ENCODE measurements at regions not wholly inside any gene's neighbourhood (a gene's known extent, or its start where the extent isn't known, plus 50 kb on each side); places are given as distances from the start of the nearest gene placed in this dataset.
"Not testable (repeated sequence)": the region's sequence is repeated elsewhere in the genome, so short reads cannot be mapped to it uniquely, and the experiment has no call there.

GRCh38 chr7:81478664-81479063, 291.2 kb downstream of the HGF start:
- H3K4me3 ChIP-seq (ENCODE audit: low read length): no peak overlapping the region
- WGBS: 75% methylated on average over 5 of the region's 5 CpGs
- intact Hi-C loops (cut with DNase I): loop anchor here in 2 of 4 donors (10.0 kb wide), 2 partner anchors 774 to 784 kb away; no protein-coding TSS in a partner anchor
- H3K9me3 ChIP-seq (ENCODE audit: control insufficient read depth, low read length): no peaks in the 10 kb centered on the region
- no peak for DNase-seq
- ATAC-seq: no peak
- no peak overlapping the region for H3K27ac ChIP-seq (ENCODE audit: low read length)
- no peaks in the 10 kb centered on the region for H3K4me1 ChIP-seq (ENCODE audit: control insufficient read depth, insufficient read depth, low read length)
- H3K27me3 ChIP-seq (ENCODE audit: control insufficient read depth, insufficient read depth): no peaks in the 10 kb centered on the region

DNA sequence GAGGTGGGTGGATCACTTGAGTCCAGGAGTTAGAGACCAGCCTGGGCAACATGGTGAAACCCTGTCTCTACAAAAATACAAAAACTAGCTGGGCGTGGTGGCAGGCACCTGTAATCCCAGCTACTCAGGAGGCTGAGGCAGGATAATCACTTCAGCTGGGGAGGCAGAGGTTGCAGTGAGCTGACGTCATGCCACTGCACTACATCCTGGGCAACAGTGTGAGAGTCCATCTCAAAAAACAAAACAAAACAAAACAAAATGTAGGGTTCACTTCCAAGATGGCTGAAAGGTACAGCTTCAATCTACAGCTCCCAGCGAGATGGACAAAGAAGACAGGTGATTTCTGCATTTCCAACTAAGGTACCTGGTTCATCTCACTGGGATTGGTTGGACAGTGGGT, 291.6 kb downstream of the HGF start:
- ATAC-seq; H3K4me3 ChIP-seq (ENCODE audit: low read length); DNase-seq; H3K9me3 ChIP-seq (ENCODE audit: control insufficient read depth, low read length); H3K4me1 ChIP-seq (ENCODE audit: control insufficient read depth, insufficient read depth, low read length); H3K27me3 ChIP-seq (ENCODE audit: control insufficient read depth, insufficient read depth); H3K27ac ChIP-seq (ENCODE audit: low read length): not testable (repeated sequence)
- intact Hi-C loops (cut with DNase I): loop anchor here in 2 of 4 donors (10.0 kb wide), 2 partner anchors 773 to 783 kb away; no protein-coding TSS in a partner anchor
- 64% methylated on average over 3 of the region's 3 CpGs for WGBS

- WGBS: 81% methylated on average over 6 of the region's 6 CpGs
- ATAC-seq (no peak), DNase-seq (no peak)
- intact Hi-C loops (cut with DNase I): loop anchor here in 2 of 4 donors (10.0 kb wide), 2 partner anchors 768 to 778 kb away; no protein-coding TSS in a partner anchor
- Histone ChIP-seq H3K4me1 (ENCODE audit: control insufficient read depth, insufficient read depth, low read length) (no peaks in the 10 kb centered on the region), H3K27me3 (ENCODE audit: control insufficient read depth, insufficient read depth) (no peaks in the 10 kb centered on the region), H3K27ac (ENCODE audit: low read length) (no peak overlapping the region), H3K4me3 (ENCODE audit: low read length) (no peak overlapping the region), H3K9me3 (ENCODE audit: control insufficient read depth, low read length) (no peaks in the 10 kb centered on the region)
Measured at GRCh38 chr7:81473236-81473635, 296.6 kb downstream of the HGF start.

DNA sequence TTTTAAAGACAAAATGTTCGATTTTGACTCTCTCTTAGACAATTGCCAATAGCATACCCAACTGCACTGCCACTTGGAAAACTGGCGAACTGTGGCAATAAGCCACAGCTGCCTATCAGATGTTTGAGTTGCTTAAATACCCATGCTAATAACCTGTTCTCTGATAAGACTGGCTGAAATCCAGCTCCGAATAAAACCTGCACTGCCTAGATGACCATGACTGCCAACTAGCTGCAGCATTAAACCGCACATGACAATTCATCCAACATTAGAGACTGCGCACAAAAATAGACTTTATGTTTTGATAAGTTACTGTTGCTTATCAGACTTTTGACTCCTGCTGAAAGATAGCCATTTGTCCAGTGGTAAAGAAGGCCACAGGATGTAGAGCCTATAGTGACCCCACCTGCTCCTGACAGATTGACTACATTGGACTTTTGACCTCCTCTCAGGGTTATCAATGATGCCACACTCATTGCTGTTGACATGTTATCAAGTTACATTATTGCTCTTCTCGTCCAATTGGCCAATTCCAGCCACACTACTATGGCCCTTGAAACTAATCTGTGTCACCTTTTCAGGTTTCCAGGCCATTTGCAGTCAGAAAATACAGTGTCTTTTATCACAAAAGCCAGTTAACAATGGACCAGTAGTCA, 299.0 kb downstream of the HGF start:
- H3K27ac ChIP-seq (ENCODE audit: low read length): no peak overlapping the region
- intact Hi-C loops (cut with DNase I): loop anchor here in 2 of 4 donors (10.0 kb wide), 2 partner anchors 766 to 776 kb away; no protein-coding TSS in a partner anchor
- no peak overlapping the region for H3K4me3 ChIP-seq (ENCODE audit: low read length)
- no peak for ATAC-seq
- WGBS: 50% methylated on average over 6 of the region's 6 CpGs
- H3K27me3 ChIP-seq (ENCODE audit: control insufficient read depth, insufficient read depth): no peaks in the 10 kb centered on the region
- DNase-seq: no peak
- H3K4me1 ChIP-seq (ENCODE audit: control insufficient read depth, insufficient read depth, low read length): no peaks in the 10 kb centered on the region
- no peaks in the 10 kb centered on the region for H3K9me3 ChIP-seq (ENCODE audit: control insufficient read depth, low read length)

DNA sequence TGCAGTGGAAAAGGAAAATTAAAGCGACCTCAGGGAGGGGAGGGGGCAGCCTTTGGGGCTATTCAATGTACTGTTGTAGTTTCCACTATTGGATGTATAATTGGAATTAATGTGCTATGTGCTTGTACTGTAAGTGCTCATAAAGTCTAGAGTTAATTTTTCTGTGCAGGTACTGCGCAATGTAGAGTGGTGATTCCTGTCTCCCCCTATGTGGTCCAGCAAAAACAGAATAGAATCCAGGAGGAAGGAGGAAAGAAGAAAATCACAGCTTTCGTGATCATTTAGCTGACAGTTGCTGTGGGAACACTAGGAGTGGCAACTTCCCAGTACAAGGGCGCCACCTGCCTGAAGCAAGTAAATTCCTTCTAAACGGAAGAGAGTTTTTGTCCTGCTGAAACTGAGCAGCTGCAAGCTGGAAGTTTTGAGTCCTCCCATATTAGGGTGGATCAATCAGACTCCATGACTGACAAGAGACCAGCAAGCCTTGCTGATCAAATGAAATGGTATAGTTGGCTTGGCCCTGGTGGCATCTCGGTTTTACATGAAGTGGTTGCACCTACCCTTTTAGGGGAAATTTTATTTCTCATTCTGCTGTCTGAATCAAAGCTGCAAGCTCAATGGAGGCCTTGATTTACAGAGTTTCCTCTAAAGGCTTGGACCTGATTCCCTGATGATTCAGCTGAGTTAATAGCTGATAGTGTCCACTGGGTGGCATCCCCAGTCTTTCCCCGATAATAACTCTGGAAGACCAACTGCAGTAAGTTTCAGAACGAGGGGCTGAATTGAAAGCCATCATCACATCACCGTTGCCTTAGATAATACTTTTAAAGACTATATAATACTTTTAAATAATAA, 299.8 kb downstream of the HGF start:
- Histone ChIP-seq H3K4me1 (ENCODE audit: control insufficient read depth, insufficient read depth, low read length) (no peaks in the 10 kb centered on the region), H3K27me3 (ENCODE audit: control insufficient read depth, insufficient read depth) (no peaks in the 10 kb centered on the region), H3K4me3 (ENCODE audit: low read length) (no peak overlapping the region), H3K9me3 (ENCODE audit: control insufficient read depth, low read length) (no peaks in the 10 kb centered on the region), H3K27ac (ENCODE audit: low read length) (no peak overlapping the region)
- 25% methylated on average over 9 of the region's 9 CpGs for WGBS
- intact Hi-C loops (cut with DNase I): loop anchor here (5.0 to 10.0 kb wide), 4 partner anchors 555 to 775 kb away; partner anchors contain the start of gene SEMA3C (in 1 of the 4)
- peak; percentile 73 to 83 (median 74) for DNase-seq
- peak; percentile 84 to 87 for ATAC-seq

GRCh38 chr7:81469153-81469868, 300.5 kb downstream of the HGF start:
- Histone ChIP-seq H3K27ac (ENCODE audit: low read length) (no peak overlapping the region), H3K9me3 (ENCODE audit: control insufficient read depth, low read length) (no peaks in the 10 kb centered on the region), H3K4me3 (ENCODE audit: low read length) (no peak overlapping the region), H3K27me3 (ENCODE audit: control insufficient read depth, insufficient read depth) (no peaks in the 10 kb centered on the region), H3K4me1 (ENCODE audit: control insufficient read depth, insufficient read depth, low read length) (no peaks in the 10 kb centered on the region)
- WGBS: 60% methylated on average over 2 of the region's 2 CpGs
- ATAC-seq (no peak), DNase-seq (no peak)
- intact Hi-C loops (cut with DNase I): loop anchor here in 2 of 4 donors (5.0 to 10.0 kb wide), 2 partner anchors 555 to 772 kb away; partner anchors contain the start of gene SEMA3C (in 1 of the 2)

DNA sequence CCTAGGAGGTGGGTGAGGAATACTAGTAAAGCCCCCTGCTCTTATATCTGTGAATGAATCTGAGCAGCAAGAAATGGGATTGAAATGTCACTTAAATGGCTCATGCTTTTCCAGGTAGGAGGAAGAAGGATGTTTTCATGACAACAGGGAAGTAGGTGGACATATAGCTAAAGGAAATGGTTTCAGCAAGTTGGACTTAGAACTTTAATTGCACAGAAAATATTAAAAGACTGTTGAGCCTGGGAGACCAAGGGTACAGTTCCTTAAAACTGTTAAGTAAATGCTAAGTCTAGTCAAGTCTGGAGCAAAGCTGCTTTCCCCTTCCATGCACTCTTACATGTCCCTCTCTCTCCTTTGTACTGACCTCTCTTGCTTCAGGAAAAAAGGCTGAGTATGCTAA, 301.3 kb downstream of the HGF start:
- Histone ChIP-seq H3K27me3 (ENCODE audit: control insufficient read depth, insufficient read depth) (no peaks in the 10 kb centered on the region), H3K4me3 (ENCODE audit: low read length) (no peak overlapping the region), H3K27ac (ENCODE audit: low read length) (no peak overlapping the region), H3K4me1 (ENCODE audit: control insufficient read depth, insufficient read depth, low read length) (no peaks in the 10 kb centered on the region), H3K9me3 (ENCODE audit: control insufficient read depth, low read length) (no peaks in the 10 kb centered on the region)
- ATAC-seq (no peak), DNase-seq (no peak)
- intact Hi-C loops (cut with DNase I): loop anchor here in 2 of 4 donors (5.0 to 10.0 kb wide), 2 partner anchors 554 to 771 kb away; partner anchors contain the start of gene SEMA3C (in 1 of the 2)

DNA sequence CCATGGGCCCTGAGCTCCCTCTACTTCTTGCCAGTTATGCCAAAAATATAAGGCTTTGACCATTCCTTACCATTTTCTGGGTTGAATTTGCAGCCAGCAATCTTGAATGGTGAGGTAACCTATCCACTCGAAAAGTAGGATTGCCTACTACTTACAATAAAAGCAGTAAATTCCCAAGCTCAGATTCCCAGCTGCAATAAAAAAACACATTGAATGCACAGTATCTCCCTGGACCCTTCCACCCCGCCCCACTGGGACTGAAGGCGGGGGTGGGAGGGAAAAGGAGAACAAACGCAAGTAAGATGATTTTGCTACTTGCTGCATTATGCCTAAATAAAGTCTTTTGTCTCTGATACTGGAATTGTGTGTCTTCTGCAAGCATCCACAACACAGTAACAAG, 301.9 kb downstream of the HGF start:
- 72% methylated on average over 4 of the region's 4 CpGs for WGBS
- no peaks in the 10 kb centered on the region for H3K9me3 ChIP-seq (ENCODE audit: control insufficient read depth, low read length)
- no peak overlapping the region for H3K27ac ChIP-seq (ENCODE audit: low read length)
- no peak overlapping the region for H3K4me3 ChIP-seq (ENCODE audit: low read length)
- intact Hi-C loops (cut with DNase I): loop anchor here in 2 of 4 donors (5.0 to 10.0 kb wide), 2 partner anchors 553 to 771 kb away; partner anchors contain the start of gene SEMA3C (in 1 of the 2)
- H3K27me3 ChIP-seq (ENCODE audit: control insufficient read depth, insufficient read depth): no peaks in the 10 kb centered on the region
- H3K4me1 ChIP-seq (ENCODE audit: control insufficient read depth, insufficient read depth, low read length): no peaks in the 10 kb centered on the region
- DNase-seq (no peak), ATAC-seq (no peak)

DNA sequence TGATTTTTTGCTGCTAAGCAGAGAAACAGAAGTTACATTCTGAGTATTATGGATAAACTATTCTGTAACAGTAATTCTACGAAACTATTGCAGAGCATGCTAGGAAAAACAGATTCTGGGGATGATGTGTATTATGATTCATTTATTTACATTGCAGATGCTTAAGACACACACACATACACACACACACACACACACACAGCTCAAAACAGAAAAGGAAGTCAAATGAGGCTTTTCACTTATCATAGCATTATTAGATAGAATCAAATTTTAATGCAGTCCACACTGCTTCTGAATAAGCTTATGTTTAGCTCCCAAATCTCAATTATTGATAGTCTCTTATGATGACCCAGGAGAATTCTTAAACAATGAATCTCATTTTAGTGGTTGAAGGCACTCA, 307.2 kb downstream of the HGF start:
- no peak for DNase-seq
- intact Hi-C loops (cut with DNase I): loop anchor here in 1 of 4 donors (10.0 kb wide), 1 partner anchor 548 kb away; the partner anchor contains the start of gene SEMA3C

DNA sequence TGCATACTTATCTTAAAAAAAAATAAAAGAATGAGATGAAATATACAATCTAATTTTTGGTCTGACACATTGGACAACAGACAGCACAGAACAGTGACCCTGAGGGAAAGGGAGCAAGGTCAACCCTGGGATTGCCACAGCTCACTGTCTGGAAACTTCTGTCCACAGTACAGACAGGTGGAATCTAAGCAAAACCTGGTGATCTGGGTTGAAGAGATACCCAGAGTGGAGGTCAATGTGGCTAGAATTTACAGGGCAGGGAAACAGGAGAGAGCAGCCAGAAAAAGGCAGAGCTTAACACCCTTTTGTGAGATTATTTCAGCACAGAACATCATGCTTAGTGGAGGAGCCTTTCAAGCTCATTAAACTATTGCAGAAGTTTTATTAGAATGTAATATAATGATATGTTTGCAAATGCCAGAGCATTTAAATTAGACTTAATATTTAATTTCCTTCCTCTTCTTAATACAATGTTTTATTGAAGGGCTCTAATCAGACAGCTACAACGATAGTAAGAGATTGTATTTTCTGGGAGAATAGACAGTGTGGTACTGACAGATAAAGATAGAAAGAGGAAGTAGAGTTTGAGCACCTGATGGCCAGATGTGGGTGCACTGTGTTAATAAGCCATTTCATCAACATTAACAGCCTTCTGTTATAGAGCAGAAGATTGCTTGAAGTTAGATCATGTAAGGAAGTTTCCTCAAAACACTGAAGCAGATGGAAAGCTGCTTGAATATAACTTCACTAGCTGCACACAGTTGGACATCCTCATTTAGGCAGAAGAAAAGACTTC, 309.4 kb downstream of the HGF start:
- intact Hi-C loops (cut with DNase I): loop anchor here in 1 of 4 donors (10.0 kb wide), 1 partner anchor 546 kb away; the partner anchor contains the start of gene SEMA3C
- WGBS: 7% methylated on average over 1 of the region's 1 CpG
- H3K27me3 ChIP-seq (ENCODE audit: control insufficient read depth, insufficient read depth): no peaks in the 10 kb centered on the region
- ATAC-seq: no peak
- no peak for DNase-seq
- no peaks in the 10 kb centered on the region for H3K4me1 ChIP-seq (ENCODE audit: control insufficient read depth, insufficient read depth, low read length)
- H3K4me3 ChIP-seq (ENCODE audit: low read length): no peak overlapping the region
- H3K9me3 ChIP-seq (ENCODE audit: control insufficient read depth, low read length): no peaks in the 10 kb centered on the region
- no peak overlapping the region for H3K27ac ChIP-seq (ENCODE audit: low read length)

More for the DNA sequence above, 307.2 kb downstream of the HGF start:
- H3K27ac ChIP-seq (ENCODE audit: low read length): no peak overlapping the region
- no peak for ATAC-seq
- H3K9me3 ChIP-seq (ENCODE audit: control insufficient read depth, low read length): no peaks in the 10 kb centered on the region
- no peak overlapping the region for H3K4me3 ChIP-seq (ENCODE audit: low read length)
- 83% methylated on average over 1 of the region's 1 CpG for WGBS
- no peaks in the 10 kb centered on the region for H3K27me3 ChIP-seq (ENCODE audit: control insufficient read depth, insufficient read depth)
- H3K4me1 ChIP-seq (ENCODE audit: control insufficient read depth, insufficient read depth, low read length): no peaks in the 10 kb centered on the region

All from right cardiac atrium (tissue), 5 donors.